ENCODE measurements at regions not wholly inside any gene's neighbourhood (a gene's known extent, or its start where the extent isn't known, plus 50 kb on each side); places are given as distances from the start of the nearest gene placed in this dataset.
"Not testable (repeated sequence)": the region's sequence is repeated elsewhere in the genome, so short reads cannot be mapped to it uniquely, and the experiment has no call there.

- TF ChIP-seq CTCF (IDR thresholded peaks at IDR 0.05); POLR2A (IDR thresholded peaks at IDR 0.05; ENCODE audit: low read depth); POLR2AphosphoS5 (IDR thresholded peaks at IDR 0.05); EP300 (IDR thresholded peaks at IDR 0.05): not testable (repeated sequence)
These were observed 161.4 kb downstream of the GOLGA6L6 start for GRCh38 chr15:20380199-20380598.
